OCI-LY7 (cell line): ENCODE measurements at regions not wholly inside any gene's neighbourhood (a gene's known extent, or its start where the extent isn't known, plus 50 kb on each side); places are given as distances from the start of the nearest gene placed in this dataset.

ENCODE experiments used
- BruUV-seq: library from RNA; stranded (reverse); fragments of 400-500 nt; replicated peaks from 2 replicates; lab custom pipeline; 2021; lab: Mats Ljungman, UMichigan
- CTCF ChIA-PET: fragments of 300-600 bp; sonication (Branson Sonifier 250); formaldehyde crosslinking; loops from one replicate; lab custom pipeline; 2022; ENCODE audit warnings: antibody characterized with exemption; ENCODE audit not compliant: unreplicated experiment; lab: Charles Lee
- POLR2A ChIA-PET: fragments of 300-600 bp; sonication (Branson Sonifier 250); formaldehyde crosslinking; loops from one replicate; lab custom pipeline; 2022; ENCODE audit warnings: antibody characterized with exemption; lab: Charles Lee
- DNase-seq: peaks from one replicate; pipeline ENCODE4 v3.0.0-alpha.2; 2015; ENCODE audit warnings: low spot score
- H2AFZ ChIP-seq: fragments of 200-600 bp; sonication (generic), shearing (Covaris generic); 2 replicates; pipeline ENCODE4 v1.6.1; 2014; ENCODE audit warnings: mild to moderate bottlenecking, antibody characterized with exemption, low read length, moderate library complexity
- H3K27ac ChIP-seq: fragments of 200-600 bp; sonication (generic); 2 replicates; pipeline ENCODE4 v1.5.1; 2014; ENCODE audit warnings: mixed run types, low read depth, mild to moderate bottlenecking, moderate library complexity, low read length, inconsistent platforms; ENCODE audit not compliant: poor library complexity, severe bottlenecking
- H3K36me3 ChIP-seq: fragments of 200-600 bp; sonication (generic); 2 replicates; pipeline ENCODE4 v1.6.1; 2014; ENCODE audit warnings: mild to moderate bottlenecking, antibody characterized with exemption, low read length, moderate library complexity, mixed read lengths; ENCODE audit not compliant: insufficient read depth
- H3K4me1 ChIP-seq: fragments of 200-600 bp; sonication (generic); 2 replicates; pipeline ENCODE4 v1.5.1; 2014; ENCODE audit warnings: mild to moderate bottlenecking, low read length; ENCODE audit not compliant: insufficient read depth, poor library complexity, severe bottlenecking
- H3K4me2 ChIP-seq: fragments of 200-600 bp; sonication (generic); 2 replicates; pipeline ENCODE4 v1.6.1; 2014; ENCODE audit warnings: mild to moderate bottlenecking, low read length
- H3K4me3 ChIP-seq: fragments of 200-600 bp; sonication (generic); 2 replicates; pipeline ENCODE4 v1.5.1; 2014; ENCODE audit warnings: mild to moderate bottlenecking, low read depth, low read length; ENCODE audit not compliant: poor library complexity, severe bottlenecking
- H3K79me2 ChIP-seq: fragments of 200-600 bp; sonication (generic); 2 replicates; pipeline ENCODE4 v1.6.1; 2016; ENCODE audit warnings: low read depth, mild to moderate bottlenecking, low read length, moderate library complexity, mixed read lengths; ENCODE audit not compliant: insufficient read depth
- H3K9me2 ChIP-seq: fragments of 200-600 bp; sonication (generic); 2 replicates; pipeline ENCODE4 v1.6.1; 2016; ENCODE audit warnings: mild to moderate bottlenecking, low read length, mixed read lengths; ENCODE audit not compliant: insufficient read depth
- H3K9me3 ChIP-seq: fragments of 200-600 bp; sonication (generic); 2 replicates; pipeline ENCODE4 v1.6.1; 2014; ENCODE audit warnings: mild to moderate bottlenecking, mixed run types, low read length, mixed read lengths
- H4K20me1 ChIP-seq: fragments of 200-600 bp; sonication (generic); 2 replicates; pipeline ENCODE4 v1.6.1; 2014; ENCODE audit warnings: mild to moderate bottlenecking, antibody characterized with exemption, low read length, moderate library complexity, mixed read lengths; ENCODE audit not compliant: insufficient read depth
- EZH2phosphoT487 ChIP-seq: fragments of 200-600 bp; sonication (generic); IDR thresholded peaks from 2 replicates; pipeline ENCODE4 v1.6.1; 2018; ENCODE audit warnings: low read depth, borderline replicate concordance, mild to moderate bottlenecking, mixed run types, antibody characterized with exemption, low read length, moderate library complexity, mixed read lengths
- intact Hi-C: fragments of 100-400 bp; cut with micrococcal nuclease; formaldehyde crosslinking; loops from one replicate; pipeline ENCODE4 v1.10.0; 2022; ENCODE audit not compliant: unreplicated experiment
- TF ChIP-seq, protein P1 (sequence below): fragments of 200-600 bp; sonication (generic); conservative IDR thresholded peaks from 2 replicates; pipeline ENCODE4 v1.5.1; 2014; ENCODE audit warnings: mild to moderate bottlenecking, antibody characterized with exemption, low read length, moderate library complexity, mixed read lengths

- no peak overlapping the region for H2AFZ ChIP-seq
- H3K4me2 ChIP-seq, result no peak overlapping the region
- no peaks in the 10 kb centered on the region for H3K9me3 ChIP-seq
- no TSS peak for BruUV-seq
- ChIA-PET CTCF (no interaction called here), POLR2A (no interaction called here)
- H3K27ac ChIP-seq, result no peak overlapping the region
- intact Hi-C loops, result no loop called here
- TF ChIP-seq, protein P1, sequence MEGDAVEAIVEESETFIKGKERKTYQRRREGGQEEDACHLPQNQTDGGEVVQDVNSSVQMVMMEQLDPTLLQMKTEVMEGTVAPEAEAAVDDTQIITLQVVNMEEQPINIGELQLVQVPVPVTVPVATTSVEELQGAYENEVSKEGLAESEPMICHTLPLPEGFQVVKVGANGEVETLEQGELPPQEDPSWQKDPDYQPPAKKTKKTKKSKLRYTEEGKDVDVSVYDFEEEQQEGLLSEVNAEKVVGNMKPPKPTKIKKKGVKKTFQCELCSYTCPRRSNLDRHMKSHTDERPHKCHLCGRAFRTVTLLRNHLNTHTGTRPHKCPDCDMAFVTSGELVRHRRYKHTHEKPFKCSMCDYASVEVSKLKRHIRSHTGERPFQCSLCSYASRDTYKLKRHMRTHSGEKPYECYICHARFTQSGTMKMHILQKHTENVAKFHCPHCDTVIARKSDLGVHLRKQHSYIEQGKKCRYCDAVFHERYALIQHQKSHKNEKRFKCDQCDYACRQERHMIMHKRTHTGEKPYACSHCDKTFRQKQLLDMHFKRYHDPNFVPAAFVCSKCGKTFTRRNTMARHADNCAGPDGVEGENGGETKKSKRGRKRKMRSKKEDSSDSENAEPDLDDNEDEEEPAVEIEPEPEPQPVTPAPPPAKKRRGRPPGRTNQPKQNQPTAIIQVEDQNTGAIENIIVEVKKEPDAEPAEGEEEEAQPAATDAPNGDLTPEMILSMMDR, result no peak
- TF ChIP-seq EZH2phosphoT487, result no peak
- H4K20me1 ChIP-seq, result no peaks in the 10 kb centered on the region
- no peaks in the 10 kb centered on the region for H3K36me3 ChIP-seq
- no peaks in the 10 kb centered on the region for H3K79me2 ChIP-seq
- no peaks in the 10 kb centered on the region for H3K9me2 ChIP-seq
- H3K4me1 ChIP-seq, result no peaks in the 10 kb centered on the region
- DNase-seq, result no peak
- H3K4me3 ChIP-seq, result no peak overlapping the region
Observed at GRCh38 chr7:35523292-35523691, 171.6 kb downstream of the HERPUD2 start.

GRCh38 chr7:35522697-35523096 is 172.2 kb downstream of the HERPUD2 start:
- Histone ChIP-seq H3K9me3 (no peaks in the 10 kb centered on the region), H3K27ac (no peak overlapping the region), H3K79me2 (no peaks in the 10 kb centered on the region), H3K36me3 (no peaks in the 10 kb centered on the region), H3K4me1 (no peaks in the 10 kb centered on the region), H3K4me2 (no peak overlapping the region), H3K4me3 (no peak overlapping the region), H4K20me1 (no peaks in the 10 kb centered on the region), H3K9me2 (no peaks in the 10 kb centered on the region), H2AFZ (no peak overlapping the region)
- DNase-seq, result no peak
- intact Hi-C loops, result no loop called here
- CTCF ChIA-PET, result no interaction called here
- no TSS peak for BruUV-seq
- POLR2A ChIA-PET, result no interaction called here
- TF ChIP-seq, protein P1, result no peak
- no peak for TF ChIP-seq EZH2phosphoT487

DNA sequence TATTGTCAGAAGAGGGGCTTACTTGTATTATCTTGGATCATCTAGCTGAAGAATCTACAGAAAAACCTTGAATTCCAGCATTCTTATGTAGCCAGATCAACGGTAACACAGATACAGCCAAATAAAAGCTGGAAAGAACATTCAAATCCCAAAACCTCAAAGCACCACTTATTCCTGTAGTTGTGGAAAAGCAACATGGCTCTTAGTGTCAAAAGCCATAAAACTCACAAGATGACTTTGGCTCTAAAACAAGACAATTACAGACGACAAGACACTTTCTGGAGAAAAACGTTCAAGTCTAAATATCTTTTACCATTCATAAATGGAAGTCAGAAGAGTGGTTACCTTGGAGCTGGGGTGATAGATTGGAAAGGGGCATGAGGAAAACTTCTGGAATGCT is 173.0 kb downstream of the HERPUD2 start:
- no peak overlapping the region for H2AFZ ChIP-seq
- H3K9me3 ChIP-seq, result no peaks in the 10 kb centered on the region
- CTCF ChIA-PET, result no interaction called here
- no peak overlapping the region for H3K4me2 ChIP-seq
- H3K4me1 ChIP-seq, result no peaks in the 10 kb centered on the region
- H3K4me3 ChIP-seq, result no peak overlapping the region
- H4K20me1 ChIP-seq, result no peaks in the 10 kb centered on the region
- TF ChIP-seq, protein P1, result no peak
- TF ChIP-seq EZH2phosphoT487, result no peak
- no peak overlapping the region for H3K27ac ChIP-seq
- no peaks in the 10 kb centered on the region for H3K36me3 ChIP-seq
- no peak for DNase-seq
- H3K79me2 ChIP-seq, result no peaks in the 10 kb centered on the region
- no peaks in the 10 kb centered on the region for H3K9me2 ChIP-seq
- POLR2A ChIA-PET, result no interaction called here
- no TSS peak for BruUV-seq
- intact Hi-C loops, result no loop called here
